GM18867 (cell line): ENCODE measurements at regions not wholly inside any gene's neighbourhood (a gene's known extent, or its start where the extent isn't known, plus 50 kb on each side); places are given as distances from the start of the nearest gene placed in this dataset.

ENCODE experiments used
- ATAC-seq: cut with Tn5 transposase; IDR thresholded peaks from one replicate; pipeline ENCODE4 v1.9.1; 2021; ENCODE audit warnings: mild to moderate bottlenecking, moderate library complexity; ENCODE audit not compliant: unreplicated experiment

DNA sequence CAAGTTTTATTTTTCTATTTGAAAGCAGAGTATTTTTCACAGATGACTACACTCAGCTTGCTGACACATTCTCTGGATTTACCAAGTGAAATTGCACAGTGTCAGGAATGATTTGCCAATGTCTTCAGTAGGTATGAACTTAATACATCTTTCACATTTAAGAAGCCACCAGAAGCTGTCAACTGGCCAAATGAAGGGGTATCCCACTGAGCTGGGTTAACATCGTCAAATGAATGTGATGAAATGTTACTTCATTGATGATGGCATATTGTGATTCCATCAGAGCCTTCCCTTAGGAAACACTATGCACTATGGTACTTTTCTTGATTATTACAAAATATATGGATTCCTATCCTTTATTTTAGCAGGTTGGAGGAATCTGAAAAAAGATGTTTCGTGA is 592.3 kb downstream of the FGF9 start:
- no peak for ATAC-seq

DNA sequence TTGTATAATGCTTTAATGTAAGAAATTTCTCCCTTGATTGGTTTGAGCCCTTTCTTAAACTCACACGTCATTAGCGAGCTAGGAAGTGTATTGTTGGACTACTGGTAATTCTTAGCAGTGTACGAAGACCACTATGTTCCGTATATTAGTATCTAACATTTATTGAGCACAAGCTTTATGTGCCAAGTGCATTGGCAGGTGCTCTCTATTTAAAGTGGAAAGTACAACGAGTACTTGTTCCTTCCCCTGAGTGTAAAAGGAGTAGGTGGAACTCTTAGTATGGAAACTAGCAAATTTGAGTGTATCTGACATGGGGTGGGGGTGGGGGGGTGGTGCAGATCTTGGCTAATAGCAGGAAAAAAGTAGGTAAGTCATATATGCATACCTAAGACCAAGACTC is 594.7 kb downstream of the FGF9 start:
- no peak for ATAC-seq

DNA sequence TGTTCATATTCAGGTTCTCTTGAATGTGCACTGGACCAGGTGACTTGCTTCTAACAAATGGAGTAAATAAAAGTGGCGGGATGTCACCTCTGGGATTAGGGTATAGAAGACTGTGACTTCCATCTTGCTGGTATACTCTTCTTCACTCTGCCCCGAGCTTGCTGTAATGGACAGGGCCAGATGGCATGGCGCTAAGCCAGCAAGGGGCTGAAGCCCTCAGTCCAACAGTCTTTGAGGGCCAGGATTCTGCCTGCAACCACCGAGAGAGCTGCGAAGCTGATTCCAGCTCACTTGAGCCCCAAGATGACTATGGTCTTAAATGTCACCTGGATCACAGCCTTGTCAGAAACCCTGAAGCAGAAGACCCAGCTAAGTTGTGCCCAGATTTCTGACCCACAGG is 600.0 kb downstream of the FGF9 start:
- ATAC-seq = no peak

DNA sequence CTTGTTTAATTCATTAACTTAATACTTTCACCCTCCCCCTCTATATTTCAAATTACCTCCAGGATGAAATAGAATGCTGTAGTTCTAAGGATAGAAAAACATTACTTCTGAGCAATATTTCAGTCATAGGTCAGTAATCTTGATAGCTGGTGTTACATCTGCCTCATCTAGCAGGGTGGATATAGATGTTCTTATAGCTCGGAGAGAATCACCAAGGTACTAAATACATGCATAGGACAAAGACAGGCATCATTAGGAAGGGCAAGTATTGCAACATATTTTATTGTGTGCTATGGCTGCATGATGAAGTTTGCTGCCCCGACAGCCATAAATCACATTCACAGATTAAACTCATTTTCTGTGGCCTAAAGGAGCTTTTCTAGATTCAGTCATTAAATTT is 601.0 kb downstream of the FGF9 start:
- no peak for ATAC-seq

DNA sequence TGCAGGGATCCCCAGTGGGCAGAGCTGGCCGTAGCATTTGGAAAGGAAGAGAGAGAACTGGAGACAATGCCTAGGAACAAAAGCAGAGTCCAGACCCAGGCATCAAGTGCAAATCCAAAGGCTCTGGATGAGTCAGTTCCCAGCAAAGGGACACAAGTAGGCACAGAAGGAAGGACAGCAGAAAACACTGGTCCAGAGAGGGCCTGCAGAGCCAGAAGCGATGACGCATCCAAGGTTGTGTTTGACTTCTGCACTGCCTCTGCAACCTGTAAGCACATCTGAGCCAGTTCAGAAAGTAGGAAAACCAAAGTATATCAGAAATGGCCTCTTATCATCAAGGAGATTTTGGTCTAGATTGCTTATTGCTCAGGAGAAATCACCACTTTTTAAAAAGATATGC is 604.5 kb downstream of the FGF9 start:
- ATAC-seq = no peak

DNA sequence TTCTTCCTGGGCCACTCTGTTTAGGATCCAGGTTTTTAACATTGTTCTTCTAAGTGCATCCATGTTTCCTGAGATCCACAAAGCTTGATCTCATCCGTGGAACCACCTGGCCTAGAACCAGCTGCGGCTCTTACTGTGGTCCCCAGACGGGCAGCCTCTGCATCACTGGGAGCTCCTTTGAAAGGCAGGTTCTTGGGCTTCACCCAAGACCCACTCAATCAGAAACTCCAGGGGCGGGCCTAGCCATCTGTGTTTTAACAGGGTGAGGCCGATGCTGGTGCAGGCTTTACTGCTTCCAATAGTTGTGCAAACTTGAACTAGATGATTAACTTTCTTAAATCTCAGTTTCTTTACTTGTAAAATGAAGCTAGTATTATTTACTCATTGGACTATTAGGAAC is 605.7 kb downstream of the FGF9 start:
- ATAC-seq = no peak

DNA sequence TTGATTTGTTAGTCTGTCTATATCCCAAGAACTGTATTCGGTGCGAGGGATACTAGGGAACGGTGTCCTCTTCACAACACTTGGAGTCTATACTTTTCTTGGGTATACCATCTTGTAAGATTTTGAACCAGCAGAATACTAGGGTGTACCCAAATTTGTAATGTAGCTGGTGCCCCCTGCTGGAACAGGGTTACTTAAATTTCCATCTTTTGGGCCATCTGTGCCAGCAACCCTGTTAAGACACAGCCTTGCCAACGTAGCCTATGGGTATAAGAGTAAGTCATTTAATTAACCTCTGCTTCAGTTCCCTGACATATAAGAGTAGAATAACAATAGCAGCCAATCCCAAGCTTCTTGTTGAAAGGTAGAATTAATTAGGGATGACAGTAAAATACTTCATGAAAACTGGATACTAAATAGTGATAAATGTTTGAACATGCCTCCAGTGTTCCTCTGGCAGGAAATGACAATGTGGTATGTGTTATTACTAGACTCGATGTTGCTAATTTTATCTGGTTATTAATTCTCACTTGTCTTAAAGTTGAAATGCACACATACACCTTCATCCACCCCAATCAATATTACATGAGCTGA is 607.6 kb downstream of the FGF9 start:
- peak; percentile 82 for ATAC-seq

DNA sequence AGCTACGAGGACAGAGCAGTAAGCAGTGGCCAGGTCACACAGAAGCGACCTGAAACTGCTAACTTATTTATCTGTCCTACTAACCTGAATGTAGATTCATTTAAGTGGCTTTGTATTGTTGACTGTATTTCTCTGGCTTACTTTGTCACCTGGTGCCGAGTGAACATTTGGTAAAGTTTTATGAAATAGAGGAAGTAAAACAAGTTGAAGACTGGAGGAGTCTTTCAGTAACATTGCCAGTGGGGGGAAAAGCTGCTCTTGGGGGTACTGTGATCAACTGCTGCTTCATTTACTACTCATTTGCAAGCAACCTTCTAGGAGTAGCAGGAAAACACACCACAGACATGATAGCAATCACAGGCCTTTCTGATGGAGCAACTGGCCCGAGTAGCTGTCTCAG is 615.0 kb downstream of the FGF9 start:
- no peak for ATAC-seq

DNA sequence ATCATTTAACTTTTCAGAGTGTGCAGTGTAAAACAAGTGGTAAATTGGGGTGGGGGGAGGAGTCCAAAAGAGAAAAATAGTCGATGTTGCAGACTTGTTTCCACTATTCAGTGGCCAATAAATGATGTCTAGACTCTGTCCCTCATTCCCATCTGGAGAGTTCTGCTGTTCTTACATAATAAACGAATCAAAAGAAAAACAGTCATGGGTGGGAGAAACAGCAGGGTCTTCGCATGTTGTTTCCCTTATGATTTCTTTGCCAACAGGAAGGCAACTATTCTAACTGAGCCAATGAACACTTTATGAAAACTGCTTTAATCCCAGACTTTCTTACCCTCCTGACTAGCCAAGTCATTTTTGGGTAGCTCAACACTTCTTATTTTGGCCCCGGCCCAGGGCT is 615.5 kb downstream of the FGF9 start:
- no peak for ATAC-seq

DNA sequence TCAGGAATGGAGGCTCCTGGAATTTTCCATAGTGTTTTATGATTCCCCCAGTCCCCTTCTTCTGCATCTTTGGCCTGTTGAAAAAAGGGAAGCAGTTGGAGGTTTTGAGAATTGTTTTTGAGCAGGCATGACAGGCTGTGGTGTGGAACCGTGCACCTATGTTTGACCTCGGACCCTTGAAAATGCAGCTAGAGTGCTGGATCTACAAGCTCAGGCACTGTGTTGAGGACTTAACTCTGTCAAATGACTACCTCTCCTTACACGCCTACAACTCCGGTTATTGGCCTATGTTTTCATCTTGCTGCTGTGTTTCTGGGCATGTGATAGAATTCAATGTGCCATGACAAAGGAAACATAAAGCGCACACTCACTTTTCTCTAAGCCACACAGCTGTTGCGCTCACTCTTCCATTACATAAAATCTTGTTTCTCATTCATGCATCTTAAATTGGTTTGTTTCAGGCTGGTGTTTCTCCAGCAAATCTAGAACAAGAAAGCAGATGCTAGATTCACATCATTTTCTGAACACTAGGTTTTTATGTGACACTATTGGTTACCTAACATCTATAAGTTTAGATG is 616.6 kb downstream of the FGF9 start:
- no peak for ATAC-seq

DNA sequence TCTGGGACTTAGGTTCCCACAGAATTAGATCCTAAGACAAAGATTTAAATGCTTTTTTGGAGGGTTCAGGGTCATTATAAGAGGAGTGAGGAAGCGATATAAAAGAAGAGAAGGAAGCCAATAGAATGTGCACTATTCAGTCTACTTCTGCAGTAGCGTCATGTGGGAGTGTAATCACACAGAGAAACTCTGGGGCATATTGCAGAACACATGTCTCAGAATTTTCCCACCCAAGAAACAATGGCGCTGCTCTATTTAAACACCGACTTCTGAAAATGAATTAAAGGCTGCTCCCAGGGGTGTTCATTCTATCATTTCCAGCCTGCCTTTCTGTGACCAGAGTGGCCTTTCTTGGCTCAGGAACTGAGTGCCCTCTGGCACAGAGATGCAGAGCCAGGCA is 617.6 kb downstream of the FGF9 start:
- no peak for ATAC-seq

DNA sequence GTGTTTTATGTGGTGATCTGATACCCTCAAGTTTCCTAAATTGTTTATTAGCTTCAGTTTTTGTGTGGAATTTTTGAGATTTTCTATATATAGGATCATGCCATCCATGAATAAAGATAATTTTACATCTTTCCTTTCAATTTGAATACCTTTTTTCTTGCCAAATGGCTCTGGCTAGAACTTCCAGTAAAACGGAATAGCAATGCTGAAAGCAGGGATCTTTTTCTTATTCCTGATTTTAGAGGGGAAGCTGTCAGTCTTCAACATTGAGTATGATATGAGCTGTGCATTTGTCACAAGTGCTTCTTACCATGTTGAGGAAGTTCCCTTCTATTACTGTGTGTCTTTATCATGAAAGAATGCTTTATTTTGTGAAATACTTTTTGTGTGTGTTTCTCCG is 618.8 kb downstream of the FGF9 start:
- ATAC-seq = no peak

DNA sequence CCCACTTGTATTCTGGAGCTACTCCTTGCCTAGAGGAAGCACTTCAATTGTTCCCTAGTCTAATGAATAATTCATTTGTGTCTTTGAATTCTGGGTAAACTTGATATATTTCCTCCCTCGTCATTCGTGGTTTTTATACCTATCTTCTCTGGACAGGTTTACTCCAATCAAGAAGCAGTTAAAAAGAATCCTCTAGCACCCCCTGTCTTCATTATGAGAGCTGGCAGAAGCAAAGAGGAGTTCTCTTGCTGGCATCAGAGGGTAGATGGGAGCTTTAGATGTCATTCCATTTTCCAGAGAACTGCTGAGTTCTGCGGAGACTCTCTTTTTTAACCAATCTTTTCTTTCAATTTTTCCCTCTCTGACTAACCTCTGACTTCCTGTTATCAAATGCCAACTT is 627.7 kb downstream of the FGF9 start:
- ATAC-seq = no peak

DNA sequence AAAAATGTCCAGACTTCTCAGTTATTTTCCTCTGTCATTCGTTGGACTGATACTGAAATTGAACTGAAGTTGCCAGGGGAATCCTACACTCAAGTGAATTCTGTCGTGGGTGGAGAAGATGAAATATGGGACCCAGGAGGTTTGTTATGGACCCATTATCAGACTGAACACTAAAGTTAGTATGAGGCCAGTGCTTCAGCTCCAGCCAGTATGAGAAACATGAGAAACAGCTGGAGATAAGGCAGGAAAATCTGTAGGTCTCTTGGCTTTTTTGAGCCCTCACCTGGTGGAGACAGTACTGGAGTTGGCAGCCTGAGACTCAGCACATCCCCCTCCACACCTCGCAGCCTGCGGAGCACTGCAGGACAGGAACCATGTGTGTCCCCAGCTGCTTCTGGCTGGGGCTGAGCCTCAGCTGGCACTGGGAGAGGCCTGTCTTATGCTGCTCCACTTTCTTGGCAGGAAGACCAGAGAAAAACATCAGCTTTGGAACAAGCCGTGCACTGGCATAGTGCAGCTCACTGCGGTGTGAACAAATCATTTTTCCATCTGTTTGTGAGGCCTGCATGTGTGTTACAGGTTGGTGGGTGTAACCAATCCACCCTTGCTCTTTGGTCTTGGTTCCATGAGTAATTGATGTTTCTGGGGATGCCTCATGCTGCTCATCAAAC is 641.0 kb downstream of the FGF9 start:
- ATAC-seq = no peak

DNA sequence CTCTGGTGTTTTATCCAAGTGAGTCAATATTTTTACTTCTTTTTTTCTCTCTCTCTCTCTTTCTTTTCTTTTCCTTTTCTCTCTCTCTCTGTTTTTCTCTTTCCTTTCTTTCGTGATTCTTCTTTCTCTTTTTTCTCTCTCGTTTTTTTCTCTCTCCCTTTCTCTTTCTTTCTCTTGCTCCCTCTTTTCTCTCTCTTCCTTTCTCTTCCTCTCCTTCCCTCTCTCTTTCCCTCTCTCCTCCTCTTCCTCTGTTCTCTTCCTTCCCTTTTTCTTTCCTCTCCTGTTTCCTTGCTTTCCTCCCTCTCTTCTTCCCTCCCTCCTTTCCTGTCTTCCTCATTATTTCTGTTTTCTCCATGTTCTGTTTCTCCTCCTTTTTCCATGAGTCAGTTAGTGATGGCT is 641.5 kb downstream of the FGF9 start:
- no peak for ATAC-seq

DNA sequence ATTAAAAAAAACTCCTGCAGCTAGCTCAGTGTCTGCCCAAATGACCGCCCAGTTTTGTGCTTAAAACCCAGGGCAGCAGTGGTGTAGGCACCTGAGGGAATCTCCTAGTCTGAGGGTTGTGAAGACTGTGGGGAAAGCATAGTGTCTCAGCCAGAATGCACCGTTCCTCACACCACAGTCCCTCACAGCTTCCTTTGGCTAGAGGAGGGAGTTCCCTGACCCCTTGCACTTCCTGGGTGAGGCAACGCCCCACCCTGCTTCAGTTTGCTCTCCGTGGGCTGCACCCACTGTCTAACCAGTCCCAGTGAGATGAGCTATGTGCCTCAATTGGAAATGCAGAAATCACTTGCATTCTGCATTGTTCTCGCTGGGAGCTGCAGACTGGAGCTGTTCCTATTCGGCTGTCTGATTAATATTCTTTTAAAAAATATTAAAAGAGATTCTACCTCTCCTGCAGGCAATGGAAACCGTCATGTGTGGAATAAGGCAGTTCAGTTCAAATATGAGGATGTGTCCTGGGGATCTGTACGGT is 645.7 kb downstream of the FGF9 start:
- no peak for ATAC-seq

DNA sequence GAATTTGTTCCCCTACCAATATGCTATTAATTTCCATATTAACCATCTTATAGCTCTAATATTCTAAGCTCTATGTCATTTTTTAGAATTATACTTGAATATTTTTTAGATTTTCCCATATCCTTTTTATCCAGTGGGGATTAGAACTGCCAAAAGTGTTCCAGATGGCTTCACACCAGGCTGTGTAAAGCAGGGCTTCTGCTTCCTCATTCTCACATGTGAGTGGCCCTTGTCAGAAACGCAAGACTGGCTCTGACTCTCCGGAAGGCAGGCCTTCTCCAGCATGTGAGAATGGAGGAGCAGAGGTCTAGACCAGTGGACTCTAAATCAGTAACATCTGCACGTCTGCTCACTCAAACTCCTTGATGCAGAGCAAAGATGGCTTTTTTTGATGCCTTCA is 650.1 kb downstream of the FGF9 start:
- no peak for ATAC-seq

DNA sequence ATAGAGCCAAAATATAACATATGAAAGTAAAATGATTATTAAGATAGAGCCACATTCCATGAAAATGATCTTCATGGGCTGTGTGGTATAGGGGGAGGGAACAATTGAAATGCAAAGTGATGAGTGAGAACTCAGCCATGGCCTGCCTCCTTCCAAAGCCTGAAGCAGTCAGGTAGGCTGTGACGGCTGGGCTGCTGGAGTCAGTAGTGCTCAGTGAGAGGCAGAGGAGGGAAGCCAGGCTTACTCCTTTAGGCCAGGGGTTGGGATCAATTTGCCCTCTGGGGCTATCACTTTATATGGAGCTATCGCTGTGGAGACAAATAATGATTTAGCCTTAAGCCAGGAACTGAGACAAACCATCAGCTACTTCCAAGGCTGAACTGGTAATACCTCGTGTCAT is 654.9 kb downstream of the FGF9 start:
- no peak for ATAC-seq

DNA sequence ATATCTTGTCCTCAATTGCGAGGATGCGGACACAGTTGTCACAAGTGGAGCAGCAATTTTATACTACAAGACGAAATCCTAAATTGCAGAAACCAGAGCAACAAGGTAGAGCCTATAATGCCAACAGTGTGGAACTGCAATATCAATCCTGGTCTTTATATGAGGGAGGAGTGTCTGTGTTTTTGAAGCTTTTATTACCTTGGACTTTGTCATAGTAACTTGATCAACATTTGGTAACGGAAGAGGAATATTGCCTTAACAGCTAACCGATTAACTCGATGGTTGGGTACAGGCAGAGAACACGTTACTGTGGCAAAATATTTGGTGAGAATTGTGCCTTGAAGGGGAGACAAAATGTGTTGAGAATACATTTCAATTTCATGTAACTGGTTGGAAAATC is 661.5 kb downstream of the FGF9 start:
- ATAC-seq = no peak

DNA sequence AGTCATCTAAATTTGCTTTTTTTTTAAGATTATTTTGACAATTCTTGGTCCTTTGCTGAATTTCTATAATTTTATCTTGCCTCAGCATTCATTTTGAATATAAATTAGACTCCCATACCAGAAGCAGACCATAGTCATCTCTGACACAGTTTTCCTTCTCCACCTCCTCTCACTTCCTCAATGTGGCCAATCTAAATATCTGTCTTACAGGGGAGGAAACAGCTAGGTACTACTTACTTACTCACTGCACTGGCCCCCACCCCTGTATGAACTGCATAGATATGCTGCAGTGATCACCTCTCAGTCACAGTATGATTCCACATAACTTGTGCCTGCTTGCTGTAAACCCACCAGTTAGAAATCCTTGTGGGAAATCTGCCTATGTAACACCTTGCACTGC is 665.6 kb downstream of the FGF9 start:
- ATAC-seq = no peak

DNA sequence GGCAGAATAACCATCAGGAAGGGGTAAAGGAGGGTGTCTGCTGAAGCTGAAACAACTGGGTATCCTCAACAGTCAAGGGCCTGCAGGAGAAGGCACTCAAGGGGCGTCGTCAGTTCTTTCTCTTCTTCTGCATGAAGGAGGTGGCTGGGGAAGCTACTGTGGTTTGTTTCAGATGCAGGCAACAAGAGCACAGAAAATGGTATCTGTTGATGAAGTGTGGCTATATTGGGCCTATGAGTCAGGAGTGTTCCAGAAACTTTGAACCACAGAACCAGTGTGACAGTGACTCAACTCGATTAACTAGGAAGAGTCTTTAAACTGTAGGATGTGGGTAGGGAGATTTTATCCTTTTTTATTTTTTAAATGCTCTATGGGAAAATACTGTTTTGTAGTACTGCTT is 686.3 kb downstream of the FGF9 start:
- ATAC-seq = no peak

DNA sequence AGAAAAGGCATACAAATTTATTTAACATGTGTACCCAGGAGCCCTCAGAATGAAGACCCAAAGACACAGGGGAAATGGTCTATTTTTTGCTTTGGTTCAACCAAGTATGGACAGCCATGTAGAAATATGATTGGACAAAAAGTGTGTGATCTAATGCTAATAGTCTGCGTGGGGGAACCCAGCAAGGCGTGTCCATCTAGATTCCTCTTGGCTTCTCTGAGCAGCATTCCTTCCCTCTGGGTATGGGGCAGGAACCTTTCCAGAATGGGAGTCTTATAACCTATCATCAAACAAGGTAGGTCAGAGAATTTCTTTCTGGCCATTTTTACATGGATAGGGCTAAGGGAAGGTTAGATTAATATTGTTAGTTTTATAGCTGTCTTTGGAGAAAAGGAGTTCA is 698.2 kb downstream of the FGF9 start:
- no peak for ATAC-seq

DNA sequence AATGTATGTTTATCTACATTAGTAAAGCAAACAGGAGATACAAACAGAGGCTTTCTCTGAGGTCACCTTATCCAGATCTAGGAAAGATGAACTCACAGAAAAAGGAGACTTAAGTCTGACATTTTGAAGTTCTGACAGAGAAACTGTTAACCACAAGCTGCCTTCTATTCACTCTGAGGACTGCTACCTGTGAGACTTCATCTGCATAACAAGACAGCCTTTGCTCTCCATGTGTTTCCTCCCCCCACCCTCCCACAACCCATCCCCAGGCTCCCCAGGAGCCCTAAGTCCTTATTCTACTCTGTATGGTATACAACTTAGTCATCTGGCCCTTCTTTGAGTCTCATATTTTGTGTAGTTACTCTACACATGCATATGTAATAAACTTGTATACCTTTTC is 699.0 kb downstream of the FGF9 start:
- no peak for ATAC-seq
